Stomach (tissue), 8 donors: ENCODE measurements at regions not wholly inside any gene's neighbourhood (a gene's known extent, or its start where the extent isn't known, plus 50 kb on each side); places are given as distances from the start of the nearest gene placed in this dataset.

ENCODE experiments used
- DNase-seq, 2 donors: peaks; one replicate each; pipeline versions ENCODE4 v3.0.0 to v3.0.0-alpha.2; 2013 to 2019
- H3K27ac ChIP-seq, 5 donors: fragments of 200-600 bp in 4 of 5; sonication (generic) in 4 of 5; one replicate each; pipeline ENCODE4 v1.5.1; 2013 to 2019; ENCODE audit warnings: mild to moderate bottlenecking in 1 of 5, moderate library complexity in 1 of 5
- H3K27me3 ChIP-seq, 3 donors: fragments of 200-600 bp; sonication (generic); one replicate each; pipeline ENCODE4 v1.5.1; 2017 to 2019; ENCODE audit warnings: mixed run types in 1 of 3
- H3K36me3 ChIP-seq, 4 donors: fragments of 200-600 bp; sonication (generic); 1 replicate in 3 of 4; 2 replicates in 1 of 4; pipeline ENCODE4 v1.5.1; 2016 to 2019
- H3K4me1 ChIP-seq, 4 donors: fragments of 200-600 bp; sonication (generic); one replicate each; pipeline ENCODE4 v1.5.1; 2016 to 2019
- H3K4me3 ChIP-seq, 4 donors: fragments of 200-600 bp; sonication (generic) in 3 of 4; one replicate each; pipeline ENCODE4 v1.5.1; 2016 to 2019; ENCODE audit warnings: mild to moderate bottlenecking in 1 of 4
- H3K9me3 ChIP-seq, 4 donors: fragments of 200-600 bp; sonication (generic); one replicate each; pipeline ENCODE4 v1.5.1; 2016 to 2019
- CTCF ChIP-seq, 7 experiments: fragments of 450-650 bp in 4 of 7; fragments of 200-600 bp in 3 of 7; sonication (generic) in 3 of 7; IDR thresholded peaks; one replicate each; pipeline ENCODE4 v1.5.1; 2016 to 2019; ENCODE audit warnings: antibody characterized with exemption in 7 of 7, control low read depth in 2 of 7, mild to moderate bottlenecking in 1 of 7
- EP300 ChIP-seq: sonication (generic); formaldehyde crosslinking; IDR thresholded peaks from one replicate; pipeline ENCODE4 v1.6.1; 2017; ENCODE audit warnings: antibody characterized with exemption
- POLR2A ChIP-seq, 4 donors: fragments of 450-650 bp; IDR thresholded peaks; one replicate each; pipeline ENCODE4 v1.6.1; 2016; ENCODE audit warnings: antibody characterized with exemption in 4 of 4, control low read depth in 2 of 4, mild to moderate bottlenecking in 1 of 4, moderate library complexity in 1 of 4
- POLR2AphosphoS5 ChIP-seq, 3 donors: sonication (generic); formaldehyde crosslinking; IDR thresholded peaks; one replicate each; pipeline ENCODE4 v1.6.1; 2016; ENCODE audit warnings: antibody characterized with exemption in 3 of 3
- WGBS, 5 donors: extraction: QIAGEN DNeasy Blood & Tissue Kit in 3 of 5; methylation state at CpG; one replicate each; pipeline versions ENCODE4 v1.1.5 to v1.1.7; 2013 to 2018; 5-methylcytosine and 5-hydroxymethylcytosine counted together
- intact Hi-C: fragments of 100-400 bp; cut with DNase I; formaldehyde crosslinking; loops from one replicate; pipeline ENCODE4 v1.15.1; 2023; ENCODE audit warnings: low total_unique reads
- donor health status: healthy with polysubstance abuse.
- donor health status: Bipolar disorder and iron deficiency.
- donor health status: healthy.

DNA sequence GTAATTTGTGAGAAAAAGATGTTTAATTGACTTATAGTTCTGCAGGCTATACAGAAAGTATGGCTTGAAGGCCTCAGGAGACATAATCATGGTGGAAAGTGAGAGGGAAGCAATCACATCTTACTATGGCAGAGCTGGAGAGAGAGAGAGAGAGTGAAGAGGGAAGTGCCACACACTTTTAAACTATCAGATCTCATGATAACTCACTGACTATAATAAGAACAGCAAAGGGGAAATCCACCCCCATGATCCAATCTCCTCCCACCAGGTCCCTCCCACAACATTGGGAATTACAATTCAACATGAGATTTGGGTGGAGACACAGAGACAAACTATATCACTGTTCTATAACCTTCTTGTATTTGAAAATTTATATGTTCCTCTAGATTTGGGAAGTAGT is 117.2 kb upstream of the BMP5 start:
- Histone ChIP-seq H3K27ac (no peak overlapping the region), H3K27me3 (no peaks in the 10 kb centered on the region), H3K4me3 (no peak overlapping the region), H3K9me3 (peaks cover 0 to 12% (median 8%) of the 10 kb centered on the region in 4 donors), H3K4me1 (no peaks in the 10 kb centered on the region), H3K36me3 (no peaks in the 10 kb centered on the region)
- no peak for TF ChIP-seq EP300
- TF ChIP-seq CTCF (IDR thresholded peaks at IDR 0.05), result no peak
- TF ChIP-seq POLR2A (IDR thresholded peaks at IDR 0.05), result no peak
- TF ChIP-seq POLR2AphosphoS5 (IDR thresholded peaks at IDR 0.05), result no peak
- intact Hi-C loops, result no loop called here
- no peak for DNase-seq

DNA sequence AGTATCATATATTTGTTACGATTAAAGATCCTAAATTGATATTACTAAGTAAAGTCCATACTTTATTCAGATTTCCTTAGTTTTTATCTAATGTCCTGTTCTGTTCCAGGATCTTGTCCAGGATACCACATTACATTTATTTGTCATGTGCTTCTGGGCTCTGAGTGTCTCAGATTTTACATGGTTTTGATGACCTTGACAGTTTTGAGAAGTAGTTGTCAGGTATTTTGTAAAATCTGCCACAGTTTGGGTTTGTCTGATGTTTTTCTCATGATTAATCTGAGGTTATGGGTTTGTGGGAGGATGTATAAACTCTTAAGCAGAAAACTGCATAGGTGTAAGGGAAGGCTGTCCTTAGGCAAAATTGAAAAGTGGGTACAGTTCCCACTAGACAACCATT is 109.9 kb upstream of the BMP5 start:
- H3K27me3 ChIP-seq, result no peaks in the 10 kb centered on the region
- intact Hi-C loops, result no loop called here
- no peaks in the 10 kb centered on the region for H3K4me1 ChIP-seq
- 85 to 97% (median 96%) methylated on average over 1 of the region's 1 CpG for WGBS, 5 donors
- no peaks in the 10 kb centered on the region for H3K36me3 ChIP-seq
- no peak for TF ChIP-seq CTCF (IDR thresholded peaks at IDR 0.05)
- TF ChIP-seq POLR2A (IDR thresholded peaks at IDR 0.05), result no peak
- TF ChIP-seq POLR2AphosphoS5 (IDR thresholded peaks at IDR 0.05), result no peak
- no peak for TF ChIP-seq EP300
- no peak for DNase-seq
- no peaks in the 10 kb centered on the region for H3K9me3 ChIP-seq
- no peak overlapping the region for H3K4me3 ChIP-seq
- H3K27ac ChIP-seq, result no peak overlapping the region

- WGBS, 5 donors, result 67 to 79% (median 71%) methylated on average over 2 of the region's 2 CpGs
- intact Hi-C loops, result loop anchor here (5.0 kb wide), 1 partner anchor 308 kb away; no protein-coding TSS in a partner anchor
- DNase-seq, result no peak
Observed at GRCh38 chr6:55983861-55984260, 108.5 kb upstream of the BMP5 start.

DNA sequence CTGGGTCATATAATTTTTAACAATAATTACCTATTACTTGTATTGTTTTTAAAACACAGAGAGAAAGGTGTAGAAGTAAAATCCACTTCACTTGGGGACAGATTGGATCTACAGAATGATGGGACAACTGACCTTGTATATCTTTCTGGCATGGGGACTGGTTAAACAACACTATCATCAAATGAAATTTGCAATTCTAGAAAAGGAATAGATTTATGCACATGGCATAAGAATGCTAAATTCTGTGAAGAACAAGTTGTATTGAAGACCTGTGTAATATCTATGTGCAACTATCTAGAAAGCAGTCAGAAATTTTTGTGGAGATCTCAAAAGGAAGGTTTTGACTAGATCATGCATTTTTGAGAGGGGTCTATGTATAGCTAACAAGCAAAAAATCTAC is 106.3 kb upstream of the BMP5 start:
- intact Hi-C loops, result loop anchor here (5.0 kb wide), 1 partner anchor 311 kb away; no protein-coding TSS in a partner anchor
- Histone ChIP-seq H3K4me1 (no peaks in the 10 kb centered on the region), H3K36me3 (no peaks in the 10 kb centered on the region), H3K27ac (no peak overlapping the region), H3K27me3 (no peaks in the 10 kb centered on the region), H3K4me3 (no peak overlapping the region), H3K9me3 (no peaks in the 10 kb centered on the region)
- DNase-seq, result no peak
- no peak for TF ChIP-seq POLR2AphosphoS5 (IDR thresholded peaks at IDR 0.05)
- no peak for TF ChIP-seq POLR2A (IDR thresholded peaks at IDR 0.05)
- TF ChIP-seq EP300, result no peak
- TF ChIP-seq CTCF (IDR thresholded peaks at IDR 0.05), result no peak

More at GRCh38 chr6:55983861-55984260, 108.5 kb upstream of the BMP5 start:
- H3K4me1 ChIP-seq, result no peaks in the 10 kb centered on the region
- no peak for TF ChIP-seq POLR2AphosphoS5 (IDR thresholded peaks at IDR 0.05)
- TF ChIP-seq EP300, result no peak
- TF ChIP-seq POLR2A (IDR thresholded peaks at IDR 0.05), result no peak
- TF ChIP-seq CTCF (IDR thresholded peaks at IDR 0.05), result no peak
- H3K27me3 ChIP-seq, result no peaks in the 10 kb centered on the region
- no peak overlapping the region for H3K27ac ChIP-seq
- no peaks in the 10 kb centered on the region for H3K36me3 ChIP-seq
- no peak overlapping the region for H3K4me3 ChIP-seq
- H3K9me3 ChIP-seq, result no peaks in the 10 kb centered on the region
